Mucosa of descending colon (tissue), 3 donors: ENCODE measurements at regions not wholly inside any gene's neighbourhood (a gene's known extent, or its start where the extent isn't known, plus 50 kb on each side); places are given as distances from the start of the nearest gene placed in this dataset.
"Not testable (repeated sequence)": the region's sequence is repeated elsewhere in the genome, so short reads cannot be mapped to it uniquely, and the experiment has no call there.

ENCODE experiments used
- ATAC-seq: fragments of 200-7000 bp; cut with Tn5 transposase; one replicate; pipeline ENCODE4 v1.9.1; 2020; ENCODE audit warnings: mild to moderate bottlenecking, moderate library complexity
- DNase-seq, 3 donors: peaks; one replicate each; pipeline ENCODE4 v3.0.0-alpha.2; 2020
- H3K36me3 ChIP-seq: fragments of 200-600 bp; one replicate; pipeline ENCODE4 v1.8.0; 2021; ENCODE audit warnings: low read depth, mild to moderate bottlenecking
- H3K4me1 ChIP-seq: fragments of 200-600 bp; one replicate; pipeline ENCODE4 v1.8.0; 2021; ENCODE audit warnings: low read depth, mild to moderate bottlenecking
- H3K4me3 ChIP-seq: fragments of 200-600 bp; one replicate; pipeline ENCODE4 v1.8.0; 2021; ENCODE audit warnings: mild to moderate bottlenecking
- H3K9me3 ChIP-seq: fragments of 200-600 bp; one replicate; pipeline ENCODE4 v1.8.0; 2021; ENCODE audit warnings: mild to moderate bottlenecking
- intact Hi-C, 2 donors: fragments of 100-400 bp; cut with DNase I in 1 of 2; cut with micrococcal nuclease in 1 of 2; formaldehyde crosslinking; loops; one replicate each; pipeline versions ENCODE4 v1.11.0 to v1.11.1; 2022; cut with DNase I, micrococcal nuclease
- TF ChIP-seq, protein P1 (sequence below): fragments of 200-600 bp; IDR thresholded peaks from one replicate; pipeline ENCODE4 v1.8.0; 2022; ENCODE audit warnings: antibody characterized with exemption, mild to moderate bottlenecking
- donor health status: DM: no; HTN: no; CAD: no; lungs with moderate emphysema.
- donor health status: DM: no; HTN: no; CAD: no.
- donor health status: DM: no; HTN: yes; CAD: no.

DNA sequence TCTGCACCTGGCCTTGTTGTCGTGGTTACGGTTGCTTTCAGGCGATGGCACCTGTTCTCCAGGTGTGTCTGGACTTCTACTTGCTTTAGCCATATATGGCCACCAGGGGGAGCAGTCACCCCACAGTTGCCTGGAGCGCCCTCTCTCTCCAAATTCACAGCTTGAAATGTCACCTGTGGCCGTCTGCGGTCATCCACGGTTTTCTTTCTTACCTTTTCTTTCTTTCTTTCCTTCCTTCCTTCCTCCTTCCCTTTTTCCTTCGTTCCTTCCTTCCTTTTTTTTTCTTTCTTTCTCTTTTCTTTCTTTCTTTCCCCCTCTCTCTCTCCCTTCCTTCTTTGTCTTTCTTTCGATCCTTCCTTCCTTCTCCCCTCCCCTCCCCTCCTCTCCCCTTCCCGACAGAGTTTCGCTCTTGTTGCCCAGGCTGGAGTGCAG lies 150.5 kb upstream of the VKORC1L1 start:
- Histone ChIP-seq H3K36me3 (no peaks in the 10 kb centered on the region), H3K4me3 (no peak overlapping the region), H3K4me1 (no peaks in the 10 kb centered on the region), H3K9me3 (no peaks in the 10 kb centered on the region)
- DNase-seq (peak in 2 of 3 donors; percentile 60 to 81), ATAC-seq (peak; percentile 95)
- TF ChIP-seq, protein P1, sequence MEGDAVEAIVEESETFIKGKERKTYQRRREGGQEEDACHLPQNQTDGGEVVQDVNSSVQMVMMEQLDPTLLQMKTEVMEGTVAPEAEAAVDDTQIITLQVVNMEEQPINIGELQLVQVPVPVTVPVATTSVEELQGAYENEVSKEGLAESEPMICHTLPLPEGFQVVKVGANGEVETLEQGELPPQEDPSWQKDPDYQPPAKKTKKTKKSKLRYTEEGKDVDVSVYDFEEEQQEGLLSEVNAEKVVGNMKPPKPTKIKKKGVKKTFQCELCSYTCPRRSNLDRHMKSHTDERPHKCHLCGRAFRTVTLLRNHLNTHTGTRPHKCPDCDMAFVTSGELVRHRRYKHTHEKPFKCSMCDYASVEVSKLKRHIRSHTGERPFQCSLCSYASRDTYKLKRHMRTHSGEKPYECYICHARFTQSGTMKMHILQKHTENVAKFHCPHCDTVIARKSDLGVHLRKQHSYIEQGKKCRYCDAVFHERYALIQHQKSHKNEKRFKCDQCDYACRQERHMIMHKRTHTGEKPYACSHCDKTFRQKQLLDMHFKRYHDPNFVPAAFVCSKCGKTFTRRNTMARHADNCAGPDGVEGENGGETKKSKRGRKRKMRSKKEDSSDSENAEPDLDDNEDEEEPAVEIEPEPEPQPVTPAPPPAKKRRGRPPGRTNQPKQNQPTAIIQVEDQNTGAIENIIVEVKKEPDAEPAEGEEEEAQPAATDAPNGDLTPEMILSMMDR, result peak; percentile 48
- intact Hi-C loops, result no loop called here

DNA sequence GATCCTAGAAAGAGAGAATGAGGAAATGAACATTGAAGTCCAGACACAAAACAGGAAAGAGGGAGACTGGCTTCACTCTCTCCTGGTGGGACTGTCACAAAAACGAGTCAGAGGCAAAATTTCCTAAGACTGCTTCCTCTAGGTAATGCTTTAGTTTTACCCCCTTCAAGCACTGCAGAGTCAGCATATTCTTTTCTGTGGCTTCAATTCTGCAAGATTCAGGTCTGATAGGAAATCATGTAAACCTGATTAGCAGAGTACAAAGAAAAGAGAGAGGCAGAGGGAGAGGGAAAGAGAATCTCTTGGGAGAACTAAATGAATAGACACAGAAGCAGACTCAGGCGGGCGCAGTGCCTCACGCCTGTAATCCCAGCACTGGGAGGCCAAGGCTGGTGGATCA lies 145.7 kb upstream of the VKORC1L1 start:
- H3K4me3 ChIP-seq, ATAC-seq, H3K36me3 ChIP-seq, H3K9me3 ChIP-seq, intact Hi-C loops, H3K4me1 ChIP-seq, DNase-seq: not testable (repeated sequence)

DNA sequence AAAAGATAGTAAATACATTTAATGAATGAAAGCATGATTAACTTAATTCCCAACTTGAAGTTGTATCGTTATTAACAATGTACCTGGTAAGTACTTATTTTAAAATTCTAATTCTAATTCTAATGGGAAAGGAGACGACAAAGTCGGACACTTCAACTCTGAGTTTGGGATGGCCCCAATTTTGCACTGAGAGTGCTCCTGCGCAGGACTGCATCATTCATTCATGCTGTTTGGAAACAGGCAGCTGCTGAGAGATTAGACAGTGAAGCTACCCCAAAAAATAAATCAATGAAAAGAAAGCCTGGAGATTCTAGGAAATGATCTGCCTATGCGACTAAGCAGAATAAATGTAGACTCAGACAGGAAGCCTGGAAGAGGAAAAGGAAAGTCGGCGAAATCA lies 141.7 kb upstream of the VKORC1L1 start:
- Histone ChIP-seq H3K36me3 (no peaks in the 10 kb centered on the region), H3K9me3 (no peaks in the 10 kb centered on the region), H3K4me3 (no peak overlapping the region), H3K4me1 (no peaks in the 10 kb centered on the region)
- no peak for ATAC-seq
- TF ChIP-seq, protein P1, result no peak
- intact Hi-C loops, result no loop called here
- DNase-seq, result no peak

DNA sequence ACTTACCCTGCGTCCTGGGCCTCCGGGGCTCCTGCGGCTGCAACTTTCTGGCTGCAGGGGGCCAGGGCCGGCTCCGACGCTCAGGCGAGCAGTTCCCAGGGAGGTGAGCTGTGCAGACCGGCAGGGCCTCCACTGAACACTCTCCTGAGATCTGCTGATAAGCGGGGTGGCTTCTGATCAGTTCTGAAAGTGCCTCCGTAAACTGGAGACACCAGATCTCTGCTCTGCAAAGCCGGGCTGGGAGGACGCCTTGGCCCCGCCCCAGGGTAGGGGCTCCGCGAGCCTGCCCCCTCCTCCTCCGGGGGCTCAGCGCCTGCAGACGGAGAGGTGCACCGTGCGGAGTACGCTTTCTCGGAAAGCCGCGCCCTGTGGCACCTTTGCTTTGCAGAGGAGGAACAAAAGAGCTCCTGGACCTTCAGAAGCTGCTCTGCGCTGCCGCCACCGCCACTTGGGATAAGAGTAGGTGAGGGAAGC lies 141.3 kb upstream of the VKORC1L1 start:
- no peaks in the 10 kb centered on the region for H3K36me3 ChIP-seq
- H3K9me3 ChIP-seq, result no peaks in the 10 kb centered on the region
- no peaks in the 10 kb centered on the region for H3K4me1 ChIP-seq
- peak; percentile 91 for ATAC-seq
- H3K4me3 ChIP-seq, result no peak overlapping the region
- intact Hi-C loops, result no loop called here
- TF ChIP-seq, protein P1, result no peak
- peak; percentile 42 to 60 (median 59) for DNase-seq

DNA sequence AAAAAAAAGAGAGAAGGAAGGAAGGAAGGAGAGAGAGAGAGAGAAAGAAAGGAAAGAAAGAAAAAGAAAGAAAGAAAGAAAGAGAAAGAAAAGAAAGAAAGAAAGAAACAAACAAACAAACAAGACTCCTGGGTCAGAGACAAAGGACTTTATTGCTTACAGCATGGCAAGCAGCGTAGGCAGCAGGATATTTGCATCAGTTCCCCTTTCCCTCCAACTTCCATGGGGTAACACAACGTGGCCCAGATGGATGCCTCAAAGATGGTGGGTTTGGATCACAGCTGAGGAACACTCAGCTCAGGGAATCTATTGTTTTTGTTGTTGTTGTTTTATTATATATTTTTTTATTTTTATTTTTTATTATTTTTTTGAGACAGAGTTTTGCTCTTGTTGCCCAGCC lies 128.5 kb upstream of the VKORC1L1 start:
- DNase-seq, result no peak
- intact Hi-C loops, result no loop called here
- H3K9me3 ChIP-seq, result no peaks in the 10 kb centered on the region
- H3K4me3 ChIP-seq, result no peak overlapping the region
- TF ChIP-seq, protein P1, result no peak
- no peaks in the 10 kb centered on the region for H3K36me3 ChIP-seq
- ATAC-seq, result no peak
- peaks cover 5% of the 10 kb centered on the region for H3K4me1 ChIP-seq

DNA sequence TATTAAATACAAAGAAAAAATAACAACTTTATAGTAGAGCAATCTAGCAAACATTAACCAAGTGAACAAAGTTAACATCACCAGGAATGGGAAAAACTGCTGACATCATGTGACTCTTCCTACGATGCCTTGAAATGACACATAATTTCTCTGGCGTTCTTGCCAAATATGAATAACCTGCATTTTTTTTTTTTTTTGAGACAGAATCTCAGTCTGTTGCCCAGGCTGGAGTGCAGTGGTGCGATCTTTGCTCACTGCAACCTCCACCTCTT lies 126.5 kb upstream of the VKORC1L1 start:
- DNase-seq (no peak), ATAC-seq (no peak)
- H3K4me3 ChIP-seq, result no peak overlapping the region
- peaks cover 5% of the 10 kb centered on the region for H3K4me1 ChIP-seq
- TF ChIP-seq, protein P1, result no peak
- H3K9me3 ChIP-seq, result no peaks in the 10 kb centered on the region
- H3K36me3 ChIP-seq, result no peaks in the 10 kb centered on the region
- intact Hi-C loops, result no loop called here
